ENCODE measurements at regions not wholly inside any gene's neighbourhood (a gene's known extent, or its start where the extent isn't known, plus 50 kb on each side); places are given as distances from the start of the nearest gene placed in this dataset.
"Not testable (repeated sequence)": the region's sequence is repeated elsewhere in the genome, so short reads cannot be mapped to it uniquely, and the experiment has no call there.

GRCh38 chr13:56020425-56020824 lies 1120.3 kb upstream of the PRR20A start:
- no peak for DNase-seq

DNA sequence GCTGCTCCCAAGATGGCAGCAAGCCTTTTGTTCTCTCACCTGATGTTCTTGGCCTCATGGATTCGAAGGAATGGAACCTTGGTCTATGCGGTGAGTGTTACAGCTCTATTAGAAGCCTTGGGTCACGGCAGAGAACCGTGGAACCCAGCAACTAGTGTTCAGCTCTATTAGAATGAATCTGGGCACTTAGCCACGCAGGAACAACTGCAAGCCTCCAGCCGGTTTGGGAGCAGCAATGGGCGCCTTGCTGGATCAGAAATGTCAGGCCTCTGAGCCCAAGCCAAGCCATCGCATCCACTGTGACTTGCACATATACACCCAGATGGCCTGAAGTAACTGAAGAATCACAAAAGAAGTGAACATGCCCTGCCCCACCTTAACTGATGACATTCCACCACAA lies 1100.7 kb upstream of the PRR20A start:
- DNase-seq = no peak

GRCh38 chr13:56066321-56066720 lies 1074.4 kb upstream of the PRR20A start:
- DNase-seq = no peak

DNA sequence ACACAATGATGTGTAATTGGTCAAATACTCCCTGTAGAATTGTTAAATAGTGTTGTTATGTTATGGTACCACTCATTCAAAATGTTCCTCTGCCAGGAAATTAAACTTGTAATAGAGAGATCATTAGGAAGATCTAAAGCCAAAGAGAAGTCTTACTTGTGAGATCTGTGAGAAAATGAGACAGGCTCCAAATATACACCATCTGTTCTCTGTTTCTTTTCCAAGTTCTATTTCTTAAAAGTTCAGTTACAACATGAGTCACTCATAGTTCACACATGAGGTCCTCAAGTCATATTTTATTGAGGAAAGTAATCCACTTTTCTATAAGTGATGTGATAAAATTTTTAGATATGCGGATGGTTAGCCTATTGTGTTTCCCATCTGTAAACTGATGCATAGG lies 1038.1 kb upstream of the PRR20A start:
- DNase-seq = no peak

DNA sequence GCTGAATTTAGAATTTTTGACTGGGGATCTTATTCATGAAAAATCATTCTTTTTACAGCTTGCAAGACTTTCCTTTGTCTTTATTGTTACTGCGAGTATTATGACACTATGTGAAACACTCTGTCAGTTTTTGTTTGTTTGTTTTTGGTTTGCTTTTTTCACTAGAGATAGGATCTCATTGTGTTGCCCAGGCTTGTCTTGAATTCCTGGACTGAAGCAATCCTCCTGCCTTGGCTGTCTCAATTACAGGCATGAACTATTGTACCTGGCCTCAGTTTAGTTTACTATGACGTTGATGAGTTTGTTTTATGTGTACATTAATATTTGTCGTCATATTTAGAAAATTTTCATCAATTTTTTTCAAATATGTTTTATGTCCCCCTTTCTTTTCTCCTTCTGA lies 1030.0 kb upstream of the PRR20A start:
- no peak for DNase-seq

- DNase-seq = no peak
Observed at GRCh38 chr13:56134524-56134923, 1006.2 kb upstream of the PRR20A start.

- DNase-seq = no peak
Observed at GRCh38 chr13:56166864-56167263, 973.9 kb upstream of the PRR20A start.

- DNase-seq = no peak
Observed at GRCh38 chr13:56168581-56168980, 972.1 kb upstream of the PRR20A start.

DNA sequence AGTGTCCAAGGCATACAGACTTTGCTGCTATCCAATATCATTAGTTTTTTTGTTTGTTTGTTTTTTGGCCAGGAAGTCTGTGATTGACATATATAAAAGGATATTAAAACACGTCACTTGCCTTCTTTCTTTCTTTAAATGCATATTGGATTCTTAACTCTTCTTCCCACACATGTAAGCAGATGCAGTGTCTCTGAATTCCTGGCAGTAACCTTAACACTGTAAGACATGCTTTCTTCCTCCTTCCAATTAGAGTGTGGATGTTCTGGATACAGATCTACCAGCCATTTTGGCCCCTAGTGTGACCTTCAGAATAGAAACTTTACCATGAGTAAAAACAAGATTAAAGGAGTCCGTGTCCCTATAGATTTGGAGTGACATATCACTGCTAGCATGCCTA lies 967.4 kb upstream of the PRR20A start:
- DNase-seq = no peak

GRCh38 chr13:56182598-56182997 lies 958.1 kb upstream of the PRR20A start:
- DNase-seq = no peak

DNA sequence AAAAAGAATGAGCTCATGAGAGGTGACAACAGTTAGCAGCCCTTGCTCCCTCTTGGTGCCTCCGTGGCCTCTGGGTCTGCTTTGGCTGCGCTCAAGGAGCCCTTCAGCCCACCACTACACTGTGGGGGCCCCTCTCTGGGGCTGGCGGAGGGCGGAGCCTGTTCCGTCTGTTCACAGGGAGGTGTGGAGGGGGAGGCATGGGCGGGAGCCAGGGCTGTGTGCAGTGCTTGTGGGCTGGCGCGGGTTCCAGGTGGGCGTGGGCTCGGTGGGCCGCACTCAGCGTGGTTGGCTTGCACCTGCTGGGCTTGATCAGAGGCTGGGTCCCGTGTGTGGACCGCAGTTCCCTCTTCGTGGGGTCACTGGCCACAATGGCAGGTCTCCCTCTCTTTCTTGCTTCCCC lies 953.4 kb upstream of the PRR20A start:
- no peak for DNase-seq

GRCh38 chr13:56188582-56188981 lies 952.1 kb upstream of the PRR20A start:
- not testable (repeated sequence) for DNase-seq

DNA sequence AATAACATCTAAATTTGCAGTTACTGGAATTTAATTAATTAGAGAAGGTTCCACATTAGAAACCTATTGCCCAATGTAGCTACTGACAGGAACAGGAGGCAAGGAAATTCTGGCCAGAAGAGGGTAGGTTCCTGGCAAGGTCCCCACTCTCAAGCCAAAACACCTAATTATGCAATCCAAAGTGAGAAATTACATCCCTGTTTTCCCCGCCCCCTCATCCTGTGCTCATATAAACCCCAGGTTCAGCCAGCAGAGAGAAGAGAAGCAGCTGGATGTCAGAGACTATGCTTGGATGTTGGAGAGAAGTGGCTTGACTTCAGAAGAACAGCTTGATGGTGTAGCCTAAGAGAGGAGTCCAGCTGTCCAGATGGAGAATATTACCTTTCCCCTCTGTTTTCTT lies 951.3 kb upstream of the PRR20A start:
- DNase-seq = no peak

- no peak for DNase-seq
Observed at GRCh38 chr13:56189978-56190377, 950.7 kb upstream of the PRR20A start.

DNA sequence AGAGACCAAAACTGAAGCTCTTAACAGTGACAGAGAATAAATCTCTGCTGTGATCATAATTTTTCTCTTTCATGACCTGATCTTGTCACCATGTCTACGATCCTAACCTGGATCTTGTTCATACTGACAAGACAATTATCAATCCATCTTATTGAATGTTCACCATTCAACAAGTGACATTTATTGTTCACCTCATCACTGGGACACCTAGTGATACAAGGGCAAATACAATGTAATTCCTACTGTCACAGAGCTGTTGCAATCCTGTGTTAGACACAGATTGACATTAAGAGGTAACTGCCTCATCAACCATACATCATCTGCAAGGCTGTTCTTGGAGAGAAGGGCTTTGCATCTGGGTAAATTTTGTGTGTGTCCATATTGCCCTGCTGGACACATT lies 942.4 kb upstream of the PRR20A start:
- DNase-seq = no peak

- DNase-seq = no peak
Observed at GRCh38 chr13:56201834-56202233, 938.9 kb upstream of the PRR20A start.

DNA sequence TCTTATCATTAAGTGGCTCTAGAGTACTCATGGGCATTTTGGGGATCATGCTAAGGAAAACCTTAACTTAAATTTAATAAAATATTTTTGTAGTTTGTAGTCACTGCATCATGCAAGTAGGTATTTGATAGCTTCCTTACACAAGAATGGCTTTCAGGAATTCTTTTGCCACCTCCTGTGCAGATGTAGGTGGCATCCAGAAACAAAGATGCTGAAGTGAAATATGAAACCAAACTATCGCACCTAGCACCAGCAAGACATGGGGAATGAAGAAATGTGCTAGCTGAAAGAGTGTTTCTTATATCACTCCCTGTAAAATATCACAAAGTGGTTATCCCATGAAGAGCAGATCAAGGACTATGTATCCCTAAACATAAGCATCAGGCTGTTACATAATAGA lies 924.5 kb upstream of the PRR20A start:
- no peak for DNase-seq

GRCh38 chr13:56247692-56248091 lies 893.0 kb upstream of the PRR20A start:
- no peak for DNase-seq

DNA sequence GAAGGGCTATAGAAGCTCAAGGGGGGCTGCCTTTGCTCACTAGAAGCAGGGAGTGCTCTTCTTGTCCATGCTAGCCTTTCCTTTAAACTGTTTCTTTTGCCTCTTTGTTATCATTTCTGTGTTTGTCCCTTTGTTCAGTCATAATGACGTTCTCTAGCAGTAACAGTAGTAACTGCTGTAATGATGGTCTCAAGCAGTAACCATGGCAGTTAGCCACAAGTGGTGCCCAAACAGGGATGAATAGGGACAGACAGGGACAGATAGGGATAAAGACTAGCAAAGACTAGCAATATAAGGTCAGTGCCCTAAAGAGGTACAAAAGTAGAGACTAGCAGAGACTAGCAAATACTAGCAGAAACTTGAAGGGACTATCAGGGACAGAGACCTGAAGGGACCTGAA lies 869.0 kb upstream of the PRR20A start:
- no peak for DNase-seq

GRCh38 chr13:56283262-56283828 lies 857.4 kb upstream of the PRR20A start:
- no peak for DNase-seq

- no peak for DNase-seq
Observed at GRCh38 chr13:56299650-56300049, 841.1 kb upstream of the PRR20A start.

- no peak for DNase-seq
Observed at GRCh38 chr13:56314765-56315164, 826.0 kb upstream of the PRR20A start.

GRCh38 chr13:56317841-56318240 lies 822.9 kb upstream of the PRR20A start:
- DNase-seq = no peak

DNA sequence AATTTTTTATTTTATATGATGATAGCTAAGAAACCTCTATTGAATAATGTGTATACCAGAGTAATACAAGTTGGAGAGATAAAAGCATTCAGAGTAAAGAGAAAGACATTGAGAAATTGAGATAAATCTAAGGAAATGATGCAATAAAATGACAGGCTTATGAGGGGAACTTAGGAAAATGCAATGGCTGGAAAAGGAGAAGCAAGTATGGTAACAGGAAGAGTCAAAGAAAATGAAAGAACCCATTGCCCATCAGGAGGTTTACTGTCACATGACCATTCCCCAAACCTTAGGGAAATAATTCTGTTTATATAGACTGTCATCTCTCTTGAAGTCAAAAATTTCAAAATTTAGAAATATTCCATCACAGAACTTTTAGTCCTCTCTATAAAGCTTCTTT lies 808.0 kb upstream of the PRR20A start:
- DNase-seq = no peak

- no peak for DNase-seq
Observed at GRCh38 chr13:56335775-56336174, 804.9 kb upstream of the PRR20A start.

GRCh38 chr13:56338421-56338820 lies 802.3 kb upstream of the PRR20A start:
- no peak for DNase-seq
